Activated gamma-delta T cell treated with Interleukin-2 at 50 U/mL for 16 hours (primary cell): ENCODE measurements at regions not wholly inside any gene's neighbourhood (a gene's known extent, or its start where the extent isn't known, plus 50 kb on each side); places are given as distances from the start of the nearest gene placed in this dataset.

Experiments
- DNase-seq: peaks from one replicate; pipeline ENCODE4 v3.0.0-alpha.2; 2020

DNA sequence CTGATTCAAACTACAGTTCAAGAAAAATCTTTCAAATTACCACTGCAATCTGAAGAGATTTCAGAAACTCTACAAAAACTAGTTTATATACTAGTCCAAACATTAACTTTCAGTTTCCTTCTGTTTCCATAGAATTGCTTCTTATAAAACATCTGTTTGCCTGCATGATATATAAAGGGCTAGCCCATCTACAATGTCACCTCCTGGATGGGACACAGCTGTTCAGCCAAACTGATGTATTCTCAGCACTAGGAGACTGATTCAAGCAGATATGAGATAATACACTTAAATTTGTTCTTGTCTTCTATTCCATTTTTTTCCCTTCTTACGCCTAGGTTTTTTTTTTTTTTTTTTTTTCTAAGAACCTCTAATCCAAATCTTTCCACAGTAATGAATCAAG lies 1569.7 kb upstream of the IGFBP7 start:
- no peak for DNase-seq

DNA sequence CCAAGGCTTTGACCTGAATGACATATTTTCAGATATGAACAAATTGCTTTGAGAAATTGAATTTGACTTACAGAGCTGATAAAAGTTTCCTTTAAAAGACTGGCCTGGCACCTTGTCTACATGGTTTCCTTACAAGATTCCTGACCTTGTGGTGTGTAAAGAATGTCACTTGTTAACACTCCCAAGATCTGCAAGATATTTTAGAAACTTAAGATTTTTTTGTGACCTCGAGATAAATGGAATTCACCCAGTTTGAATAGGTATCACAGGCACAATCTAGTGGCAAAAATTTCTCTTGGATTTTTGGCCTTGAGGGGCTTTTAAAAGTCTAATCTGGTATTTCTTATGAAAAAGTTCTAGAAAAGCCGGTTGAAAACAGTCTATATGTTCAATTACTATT lies 1568.9 kb upstream of the IGFBP7 start:
- no peak for DNase-seq

DNA sequence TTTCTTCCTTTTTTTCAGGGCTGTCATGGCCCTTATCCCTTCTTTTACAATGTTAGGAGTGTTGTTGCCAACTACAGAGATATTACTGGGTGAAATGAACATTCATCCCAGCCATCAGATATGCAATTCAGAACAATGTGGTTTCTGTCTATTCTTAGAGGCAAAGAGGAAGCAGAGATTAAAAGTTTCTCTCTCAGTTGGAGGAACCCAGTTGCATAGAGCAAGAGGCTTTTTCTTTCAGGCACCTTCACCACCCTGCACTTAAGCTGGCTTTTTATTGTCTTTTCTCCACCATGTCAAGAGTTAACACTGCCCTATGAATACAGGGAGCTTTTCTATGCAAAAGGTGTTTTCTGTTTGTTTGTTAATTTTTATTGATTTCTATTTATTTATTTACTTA lies 1559.6 kb upstream of the IGFBP7 start:
- no peak for DNase-seq

DNA sequence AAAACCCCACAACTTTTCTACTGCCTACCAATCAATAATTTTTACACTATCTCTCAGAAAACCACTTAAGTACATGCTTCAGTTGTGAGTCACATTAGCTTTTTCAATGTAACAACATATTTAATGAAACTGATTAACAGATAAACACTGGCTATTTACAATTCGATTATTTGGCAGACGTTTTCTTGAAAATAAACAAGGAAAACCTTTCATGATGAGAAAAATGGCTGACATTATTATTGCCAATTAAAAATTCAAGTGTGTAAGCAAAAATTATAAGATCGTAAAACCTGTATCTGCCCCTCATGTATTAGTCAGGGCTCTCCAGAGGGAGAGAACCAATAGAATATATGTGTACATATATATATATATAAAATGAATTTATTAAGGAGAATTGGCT lies 1555.5 kb upstream of the IGFBP7 start:
- DNase-seq: no peak

DNA sequence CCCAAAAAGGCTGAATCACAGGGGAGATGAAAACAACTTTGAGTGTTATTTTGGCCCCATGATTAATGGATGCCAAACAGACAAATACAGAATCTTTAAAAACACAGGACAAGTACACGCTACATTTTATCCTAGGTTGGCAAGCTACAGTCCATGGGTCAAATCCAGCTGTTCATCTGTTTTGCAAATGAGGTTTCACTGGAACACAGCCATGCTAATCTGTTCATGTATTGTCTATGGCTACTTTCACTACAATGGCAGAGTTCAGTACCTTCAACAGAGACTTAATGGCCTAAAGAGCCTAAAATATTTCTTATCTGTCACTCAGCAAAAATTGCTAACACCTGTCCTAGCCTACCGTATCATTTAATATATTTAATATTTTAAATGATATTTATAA lies 1548.5 kb upstream of the IGFBP7 start:
- no peak for DNase-seq

DNA sequence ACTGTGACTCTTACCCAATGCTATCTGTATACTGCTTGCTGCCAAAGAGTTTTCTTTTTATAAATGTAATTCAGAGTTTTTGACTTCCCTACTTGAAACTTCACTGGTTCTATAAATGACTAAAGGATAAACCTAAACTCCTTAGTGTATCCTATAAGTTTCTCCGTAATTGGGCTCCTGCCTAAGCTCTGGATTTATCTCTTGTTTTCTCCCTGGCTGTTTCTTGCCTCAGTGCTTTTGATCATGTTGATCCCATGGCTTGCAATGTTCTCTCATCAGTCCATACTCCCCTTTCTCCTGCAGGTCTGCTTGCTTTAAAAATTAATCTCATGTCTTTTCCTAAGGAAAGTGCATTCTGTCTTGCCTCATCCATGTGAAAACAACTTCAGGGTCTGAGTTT lies 1543.1 kb upstream of the IGFBP7 start:
- DNase-seq: no peak

DNA sequence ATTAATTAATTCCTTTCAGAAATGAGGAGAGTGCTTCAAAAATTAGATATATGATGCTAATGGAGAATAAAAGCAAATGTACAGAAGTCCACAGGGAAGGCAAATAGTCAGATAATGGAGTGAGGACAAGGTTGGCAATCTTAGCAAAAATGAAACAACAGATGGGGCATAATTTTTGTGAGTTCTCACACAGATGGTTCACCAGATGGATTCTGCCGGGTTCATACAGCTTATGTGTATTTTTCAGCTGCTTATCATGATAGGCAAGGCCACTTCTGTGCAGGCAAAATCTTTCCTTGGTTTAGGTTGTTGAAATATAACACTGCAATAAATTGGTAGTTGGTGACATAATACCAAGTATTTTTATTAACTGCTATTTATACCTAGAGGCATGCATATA lies 1539.0 kb upstream of the IGFBP7 start:
- no peak for DNase-seq

DNA sequence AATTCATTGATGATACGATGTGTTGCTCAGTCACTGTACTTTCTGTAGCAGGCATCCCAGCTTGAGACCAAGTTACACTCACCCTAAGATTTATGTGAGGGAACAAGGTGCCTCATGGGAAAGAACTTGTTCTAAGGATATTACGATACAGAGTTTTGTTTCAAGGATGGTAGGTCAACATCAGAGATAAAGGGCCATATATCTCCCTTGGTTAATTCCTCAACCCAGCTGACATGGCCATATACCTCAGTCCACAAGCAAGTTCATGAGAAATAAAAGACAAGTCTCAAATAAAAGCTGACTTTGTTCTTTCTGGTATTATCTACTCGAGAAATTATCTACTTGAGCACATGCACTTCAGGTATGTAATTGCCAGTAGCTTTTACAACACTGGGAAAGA lies 1535.9 kb upstream of the IGFBP7 start:
- DNase-seq: no peak

DNA sequence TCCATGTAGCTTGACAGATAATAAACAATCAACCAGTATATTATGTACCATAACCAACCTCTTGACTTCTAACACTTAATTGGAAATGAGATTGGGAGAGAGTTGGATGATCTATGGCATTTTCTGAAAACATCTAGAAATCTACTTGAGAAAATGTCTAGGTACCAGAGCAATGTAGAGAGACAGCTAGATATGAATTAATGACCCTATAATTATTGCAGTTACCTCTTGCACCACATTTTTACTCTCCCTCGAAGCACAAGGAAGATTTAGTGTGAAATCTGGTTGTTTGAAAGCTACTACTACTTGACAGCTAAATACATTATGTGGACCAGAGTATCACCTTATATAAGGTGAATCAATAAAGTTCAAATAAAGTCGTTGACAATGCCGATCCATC lies 1534.4 kb upstream of the IGFBP7 start:
- no peak for DNase-seq

DNA sequence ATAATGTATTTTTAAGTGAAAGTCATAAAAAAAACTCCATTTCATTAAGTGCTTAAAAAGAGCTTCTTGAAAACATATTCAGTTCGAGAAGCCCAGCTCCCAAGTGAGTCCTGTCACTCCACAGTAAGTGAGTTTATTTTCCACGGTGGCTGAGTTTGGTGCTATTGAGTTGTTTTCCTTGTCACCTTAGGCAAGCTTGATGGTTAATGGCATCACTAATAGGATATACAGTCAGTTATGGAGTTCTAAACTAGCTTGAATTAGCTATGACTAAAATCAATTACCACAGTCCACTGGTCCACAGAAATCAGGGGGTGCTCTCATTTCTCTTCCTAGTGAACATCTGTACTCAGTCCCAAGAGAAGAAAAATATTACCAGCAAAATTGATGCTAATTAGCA lies 1526.2 kb upstream of the IGFBP7 start:
- no peak for DNase-seq

DNA sequence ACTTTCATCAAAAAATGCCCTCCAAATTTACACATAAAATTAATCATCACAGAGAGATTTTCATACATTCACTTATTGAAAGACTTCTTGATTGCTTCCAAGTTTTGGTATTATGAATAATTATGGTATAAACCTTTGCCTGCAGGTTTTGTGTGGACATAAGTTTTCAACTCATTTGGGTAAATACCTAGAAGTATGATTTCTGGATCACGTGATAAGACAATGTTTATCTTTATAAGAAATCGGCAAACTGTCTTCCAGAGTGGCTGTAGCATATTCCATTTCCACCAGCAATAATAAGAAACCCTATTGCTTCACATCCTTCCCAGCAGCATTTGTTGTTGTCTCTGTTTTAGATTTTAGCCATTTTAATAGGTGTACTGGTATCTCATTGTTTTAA lies 1507.0 kb upstream of the IGFBP7 start:
- no peak for DNase-seq

DNA sequence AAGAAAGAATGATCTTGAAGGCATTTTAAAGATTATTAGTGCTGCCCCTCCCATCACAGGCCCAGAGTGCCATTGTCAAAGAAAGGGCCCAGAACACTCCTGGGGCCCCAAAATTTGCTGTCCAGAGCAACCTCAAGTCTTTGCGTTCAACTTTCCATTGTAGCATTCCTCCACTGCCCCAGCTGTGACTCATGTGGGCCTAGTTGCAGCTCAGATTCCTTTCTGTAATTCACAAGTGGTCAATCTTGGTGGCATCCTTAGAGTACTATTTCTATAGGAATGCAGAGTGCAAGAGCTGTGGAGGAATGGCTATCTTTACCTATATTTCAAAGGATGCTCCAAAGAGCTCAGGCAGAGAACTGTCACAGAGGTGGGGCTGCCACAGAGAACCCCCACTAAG lies 1500.8 kb upstream of the IGFBP7 start:
- no peak for DNase-seq

DNA sequence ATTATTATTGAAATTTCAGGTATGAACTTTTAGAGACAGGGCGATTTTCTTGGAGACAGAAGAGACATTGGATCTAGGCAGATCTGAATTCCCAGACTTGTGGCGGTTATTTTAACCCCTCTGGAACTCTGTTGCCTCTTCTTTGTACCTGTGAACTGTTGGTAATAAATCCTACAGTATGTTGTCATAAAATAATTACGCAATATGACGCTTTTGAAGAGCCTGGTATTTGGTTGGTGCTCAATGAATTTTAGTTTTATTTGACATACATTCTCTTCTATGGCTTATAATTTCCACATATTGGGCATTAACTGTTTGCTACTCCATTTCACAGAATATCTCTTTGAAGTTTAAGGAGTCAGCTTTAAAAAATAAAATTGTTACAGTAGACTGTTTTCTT lies 1496.1 kb upstream of the IGFBP7 start:
- DNase-seq: no peak

DNA sequence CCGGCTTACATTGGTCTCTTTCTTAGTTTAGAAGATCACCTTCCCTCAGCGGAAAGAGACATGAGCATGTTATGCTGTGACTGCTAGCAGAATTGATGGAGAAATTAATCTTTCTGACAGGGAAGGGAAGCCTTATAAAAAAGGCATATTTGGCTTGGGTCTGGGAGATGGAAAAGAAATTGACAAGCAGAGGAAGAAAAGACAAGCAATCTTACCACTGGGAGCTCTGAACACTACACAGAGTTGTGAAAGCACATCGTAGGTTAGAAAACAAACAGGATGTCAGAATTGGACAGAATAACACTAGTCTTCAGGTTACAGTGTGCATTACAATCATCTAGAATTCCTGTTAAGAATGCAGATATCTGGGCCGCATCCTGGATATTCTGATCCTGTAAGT lies 1493.8 kb upstream of the IGFBP7 start:
- DNase-seq: no peak

DNA sequence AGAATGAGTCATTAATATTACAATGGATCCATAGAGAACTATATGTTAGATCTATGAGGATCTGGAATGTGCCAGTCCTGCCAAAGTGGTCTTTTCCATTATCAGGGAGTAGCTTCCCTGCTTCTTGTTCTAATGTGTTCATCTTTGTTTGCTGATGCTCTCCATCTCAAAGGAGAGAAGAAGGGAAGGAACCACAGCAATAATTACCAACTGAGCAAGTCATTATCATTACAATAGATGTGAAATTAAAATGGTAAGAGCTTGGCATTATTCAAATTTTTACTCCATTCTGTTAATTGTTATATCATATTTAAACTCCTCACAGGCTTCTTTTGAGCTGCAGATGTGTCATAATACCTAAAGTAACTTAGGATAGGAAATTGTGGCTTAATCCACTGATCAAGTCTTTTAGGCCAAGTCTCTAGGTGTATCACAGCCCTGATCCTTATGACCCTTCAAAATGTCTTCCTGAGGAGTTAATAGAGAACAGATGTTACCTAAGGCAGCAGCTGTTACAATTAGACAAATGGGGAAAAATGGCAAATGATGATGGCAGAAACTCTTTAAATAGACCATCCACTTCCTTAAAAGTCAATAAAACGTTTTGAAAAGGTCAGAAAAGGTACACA lies 1492.7 kb upstream of the IGFBP7 start:
- DNase-seq: no peak

DNA sequence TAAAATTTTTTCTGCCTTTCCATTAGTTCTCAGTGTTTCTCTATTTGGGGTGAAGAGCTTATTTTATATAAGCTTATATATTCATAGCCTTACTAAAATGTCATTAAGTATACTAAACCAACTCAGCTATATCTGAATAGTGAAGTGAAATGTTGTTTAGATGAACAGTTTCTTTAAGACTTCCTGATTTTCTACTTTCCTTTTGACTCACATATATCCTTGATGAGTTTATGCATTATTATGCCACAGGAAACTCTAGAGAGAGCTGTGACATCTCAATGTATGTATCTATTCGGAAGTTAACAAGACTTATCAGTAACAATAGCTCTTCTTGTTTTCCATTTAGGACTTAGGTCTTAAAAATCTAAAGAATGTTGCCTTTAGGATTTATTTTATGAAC lies 1491.8 kb upstream of the IGFBP7 start:
- no peak for DNase-seq

DNA sequence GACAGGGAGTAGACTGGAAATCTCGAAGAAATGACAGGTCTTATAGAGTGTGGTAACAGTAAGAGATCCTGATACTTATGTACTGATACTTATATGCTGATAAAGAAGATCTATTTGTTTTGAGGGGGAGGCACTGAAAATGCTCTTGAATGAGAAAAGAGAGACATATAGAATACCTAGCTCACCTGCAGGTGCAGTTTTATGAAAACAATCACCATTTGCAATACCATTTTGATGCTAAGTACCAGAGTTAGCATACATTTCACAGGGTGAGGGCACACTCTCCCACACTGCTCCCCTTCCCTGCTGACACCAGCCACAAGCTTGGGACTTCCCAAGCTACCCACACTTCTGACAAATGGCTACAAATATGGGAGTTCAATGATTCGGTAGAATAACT lies 1490.1 kb upstream of the IGFBP7 start:
- no peak for DNase-seq

DNA sequence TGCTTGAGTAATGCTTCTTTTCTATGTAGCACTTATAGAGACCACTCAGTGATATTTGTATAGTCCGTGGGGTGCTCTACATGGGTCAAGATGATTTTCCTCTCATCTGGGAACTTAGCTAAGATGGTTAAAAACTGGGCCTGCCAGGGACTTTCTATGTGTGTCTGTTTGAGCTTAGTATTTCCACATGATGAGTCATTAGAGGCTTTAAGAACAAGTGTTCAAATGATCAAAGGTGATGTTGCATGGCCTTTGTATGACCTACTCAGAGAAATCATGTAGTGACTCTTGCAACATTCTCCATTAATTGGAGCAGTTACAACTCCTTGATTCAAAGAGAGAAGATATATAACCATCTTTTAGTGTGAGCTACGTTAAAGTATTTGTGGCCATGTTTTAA lies 1480.5 kb upstream of the IGFBP7 start:
- DNase-seq: no peak

DNA sequence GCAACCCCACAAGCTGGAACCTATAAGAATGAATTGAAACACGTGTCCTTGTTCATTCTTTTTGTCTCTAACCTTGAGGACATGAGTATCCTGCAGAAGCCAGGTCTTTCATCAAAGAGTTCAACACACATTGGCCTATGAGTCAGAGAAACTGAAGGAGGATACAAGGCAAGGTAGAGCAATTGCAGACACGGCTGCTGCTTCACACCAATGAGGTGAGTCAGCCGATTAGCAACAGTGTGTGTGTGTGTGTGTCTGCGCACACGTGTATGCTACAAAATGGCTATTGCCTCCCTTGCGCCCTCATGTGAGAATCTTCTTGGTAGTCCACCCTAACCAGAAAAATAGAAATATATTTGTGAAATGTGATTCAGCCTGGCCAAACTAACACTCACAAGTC lies 1477.7 kb upstream of the IGFBP7 start:
- no peak for DNase-seq

DNA sequence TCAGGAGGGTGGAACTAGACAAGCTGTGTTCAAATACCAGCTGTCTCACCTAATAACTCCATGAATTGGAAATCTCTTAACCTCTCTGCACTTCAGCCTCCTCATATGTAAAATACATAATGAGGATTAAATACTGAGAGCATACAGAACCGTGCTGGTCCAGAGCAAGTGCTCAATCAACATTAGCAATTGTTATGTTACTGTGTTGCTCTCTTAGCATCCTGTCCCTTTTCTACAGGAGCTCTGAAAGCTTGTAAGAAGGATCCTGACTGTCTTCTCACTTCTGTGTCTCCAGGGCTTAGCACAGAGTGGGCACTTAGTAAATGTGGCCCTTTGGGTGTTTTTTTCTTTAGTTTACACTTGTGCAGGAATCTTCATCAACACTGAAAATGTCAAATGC lies 1456.1 kb upstream of the IGFBP7 start:
- DNase-seq: no peak

DNA sequence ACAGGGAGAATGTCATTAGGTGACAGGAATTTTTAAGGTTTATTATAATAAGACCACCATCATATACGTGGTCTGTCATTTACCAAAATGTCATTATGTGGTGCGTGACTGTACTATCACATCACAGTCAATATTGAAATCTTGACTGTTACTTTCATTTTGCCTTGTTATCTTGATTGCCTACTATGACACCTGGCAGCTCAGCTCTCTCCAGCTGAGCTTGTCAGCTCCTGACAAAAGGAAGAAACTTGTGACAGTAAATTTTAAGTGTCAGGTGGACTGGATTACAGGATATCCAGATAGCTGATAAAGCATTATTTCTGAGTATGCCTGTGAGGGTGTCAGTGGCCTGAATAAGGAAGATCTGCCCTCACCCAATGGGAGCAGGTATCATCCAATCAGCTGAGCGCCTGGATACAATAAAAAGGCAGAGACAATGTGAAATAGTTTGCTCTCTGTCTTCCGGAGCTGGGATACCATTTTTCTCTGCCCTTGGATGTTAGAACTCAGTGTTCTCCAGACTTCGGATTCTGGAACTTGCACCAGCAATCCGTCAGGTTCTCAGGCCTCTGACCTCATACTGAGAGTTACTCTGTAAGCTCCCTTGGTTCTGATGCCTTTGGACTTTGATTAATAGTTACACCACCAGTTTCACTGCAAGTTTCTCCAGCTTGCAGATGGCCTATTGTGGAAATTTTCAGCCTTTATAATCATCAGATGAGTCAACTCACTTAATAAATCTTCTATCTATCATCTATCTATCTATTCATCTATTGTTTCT lies 1454.7 kb upstream of the IGFBP7 start:
- DNase-seq: no peak

DNA sequence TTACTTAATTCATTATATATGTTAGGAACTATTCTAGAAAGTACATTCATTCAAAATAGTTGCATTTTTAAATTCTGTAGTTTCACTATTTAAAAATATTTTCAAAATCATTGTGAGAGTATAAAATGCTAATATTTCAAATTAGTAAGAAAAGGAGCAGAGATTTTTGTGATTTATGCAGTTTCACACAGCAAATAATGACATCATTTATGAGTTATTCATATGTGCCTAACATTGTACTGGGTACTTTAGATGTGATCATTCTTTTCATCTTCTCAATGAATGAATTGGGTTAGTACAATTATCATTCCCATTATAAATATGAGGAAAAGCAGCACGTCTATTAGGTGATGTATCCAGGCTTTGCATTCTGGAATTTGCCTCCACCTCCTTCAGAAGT lies 1451.0 kb upstream of the IGFBP7 start:
- no peak for DNase-seq

DNA sequence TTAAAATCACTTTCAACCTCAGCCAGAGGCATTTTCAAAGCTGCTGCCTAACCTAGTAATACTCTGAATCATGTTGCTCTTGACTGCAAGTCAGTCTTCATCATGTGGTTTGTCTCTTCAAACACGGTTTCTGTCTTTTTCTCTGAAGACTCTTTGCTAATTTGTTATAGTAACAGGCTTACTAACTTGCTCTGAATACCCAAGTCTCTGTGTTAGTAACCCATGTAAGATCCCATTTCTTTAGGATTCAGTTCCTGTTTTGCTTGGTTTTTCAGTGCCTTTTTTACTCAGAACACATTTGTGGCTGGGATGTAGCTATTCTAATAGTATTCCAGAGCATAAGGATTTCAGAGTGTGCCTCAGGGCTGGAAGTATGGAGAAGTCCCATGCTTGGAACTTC lies 1450.6 kb upstream of the IGFBP7 start:
- no peak for DNase-seq

DNA sequence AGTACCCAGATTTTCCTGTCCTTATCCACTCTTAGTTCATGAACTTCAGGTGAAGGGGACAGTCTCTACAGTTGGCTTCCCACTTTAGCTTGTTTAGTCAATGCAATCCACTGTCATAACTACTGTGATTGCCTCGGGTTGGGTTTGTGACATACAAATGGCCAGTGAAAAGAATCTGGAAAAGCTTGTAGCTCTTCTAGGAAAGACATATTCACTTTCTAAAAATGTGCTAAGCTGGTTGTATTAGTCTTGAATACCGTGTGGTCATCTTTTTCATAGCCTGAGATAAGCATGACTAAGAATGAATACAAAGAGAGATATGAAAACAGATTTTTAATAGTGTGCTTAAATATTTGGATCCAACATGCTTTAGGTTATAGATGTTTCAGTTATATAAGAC lies 1443.5 kb upstream of the IGFBP7 start:
- DNase-seq: no peak

DNA sequence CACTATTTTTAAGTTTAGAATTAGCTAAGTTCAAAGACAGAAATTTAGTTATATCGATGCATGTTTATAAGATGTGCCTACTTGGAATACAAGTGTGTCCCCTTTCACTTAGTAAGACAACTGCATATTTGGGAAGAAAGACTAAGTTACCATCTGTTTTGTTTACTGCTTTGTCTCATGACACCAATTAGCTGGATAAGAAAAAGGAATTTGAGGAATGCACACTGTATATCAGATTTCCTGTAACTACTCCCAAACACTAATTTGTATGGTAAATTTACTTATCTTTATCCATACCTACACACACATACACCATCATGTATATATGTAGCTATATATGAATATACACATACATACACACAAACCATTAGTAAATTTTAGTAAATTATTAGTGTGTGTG lies 1442.8 kb upstream of the IGFBP7 start:
- no peak for DNase-seq
